NCI-H2227 (cell line): ENCODE measurements at regions not wholly inside any gene's neighbourhood (a gene's known extent, or its start where the extent isn't known, plus 50 kb on each side); places are given as distances from the start of the nearest gene placed in this dataset.

Experiments
- DNase-seq: peaks from one replicate; lab custom pipeline; 2025; ENCODE audit not compliant: unreplicated experiment; lab: John Stamatoyannopoulos, UW

- no peak for DNase-seq
Measured at GRCh38 chr5:112112346-112112745, 306.7 kb downstream of the EPB41L4A start.

DNA sequence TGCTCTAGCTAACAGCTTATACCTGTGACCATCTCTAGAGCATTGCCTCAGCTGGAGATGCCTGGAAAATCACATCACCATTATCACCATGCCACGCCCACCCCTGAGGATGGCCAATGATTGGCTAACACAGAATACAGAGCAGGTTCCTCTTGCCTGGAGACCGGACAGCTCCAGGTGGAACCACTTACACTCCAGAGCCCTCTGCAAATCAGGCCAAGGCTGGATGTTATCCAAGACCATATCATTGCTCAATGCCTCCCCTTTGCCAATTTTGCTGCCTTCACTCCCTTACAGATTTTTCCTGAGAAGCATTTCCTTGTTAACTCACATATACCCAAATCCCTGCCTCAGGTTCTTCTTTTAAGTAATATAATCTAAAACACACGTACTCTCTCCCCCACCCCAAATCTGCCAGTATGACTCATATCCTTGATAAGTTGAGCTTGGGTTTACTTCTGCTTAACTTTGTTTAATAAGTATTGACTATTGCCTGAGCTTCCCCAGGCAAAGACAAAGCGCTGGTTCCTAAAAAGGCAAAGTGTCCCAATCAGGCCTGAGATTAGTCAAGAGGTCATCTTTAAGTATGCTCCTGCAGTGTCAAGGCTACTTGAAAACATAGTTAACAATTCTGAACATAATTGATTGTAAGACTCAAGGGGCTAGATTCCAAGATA, 309.6 kb downstream of the EPB41L4A start:
- no peak for DNase-seq

DNA sequence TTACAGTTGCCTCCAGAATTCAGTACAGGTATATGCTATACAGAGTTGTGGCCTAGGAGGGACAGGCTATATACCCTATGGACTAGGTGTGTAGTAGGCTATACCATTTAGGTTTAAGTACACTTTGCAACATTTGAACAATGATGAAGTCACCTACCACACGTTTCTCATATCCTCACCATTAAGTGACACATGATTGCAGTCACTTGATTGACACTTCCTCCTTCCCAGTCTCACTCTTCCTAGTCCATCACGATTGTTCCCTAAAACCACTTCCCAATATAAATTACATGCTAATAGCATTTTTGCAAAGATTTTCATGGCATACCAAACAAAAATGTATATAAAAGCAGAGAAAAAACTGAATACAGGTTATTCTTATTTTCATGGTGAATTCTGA, 312.2 kb downstream of the EPB41L4A start:
- DNase-seq = no peak

- DNase-seq = no peak
Measured at GRCh38 chr5:112097768-112098167, 321.3 kb downstream of the EPB41L4A start.

GRCh38 chr5:112087222-112087621, 330.2 kb upstream of the NREP start:
- no peak for DNase-seq

- no peak for DNase-seq
Measured at GRCh38 chr5:112086740-112087139, 329.7 kb upstream of the NREP start.

GRCh38 chr5:112084149-112084548, 327.2 kb upstream of the NREP start:
- no peak for DNase-seq

- DNase-seq = no peak
Measured at GRCh38 chr5:112083623-112084022, 326.6 kb upstream of the NREP start.

- DNase-seq = no peak
Measured at GRCh38 chr5:112077180-112077579, 320.2 kb upstream of the NREP start.

DNA sequence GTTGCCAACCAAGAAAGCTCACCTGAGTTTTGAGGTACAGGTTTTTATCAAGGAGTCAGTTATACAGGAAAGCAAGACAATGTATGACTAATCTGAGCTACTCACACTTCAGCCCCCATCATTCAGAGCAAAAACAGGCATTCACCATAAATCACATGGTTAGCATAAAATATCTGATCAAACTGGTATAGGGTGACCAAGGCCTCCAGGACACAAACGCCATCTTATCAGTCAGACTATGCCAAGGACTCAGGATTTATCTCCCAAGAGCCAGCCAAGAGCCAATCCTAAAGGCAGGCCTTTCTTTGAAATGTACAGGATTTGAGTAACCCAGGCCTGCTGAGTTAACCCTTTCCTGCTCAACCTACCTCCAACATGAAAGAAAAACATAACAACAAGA, 313.0 kb upstream of the NREP start:
- no peak for DNase-seq

DNA sequence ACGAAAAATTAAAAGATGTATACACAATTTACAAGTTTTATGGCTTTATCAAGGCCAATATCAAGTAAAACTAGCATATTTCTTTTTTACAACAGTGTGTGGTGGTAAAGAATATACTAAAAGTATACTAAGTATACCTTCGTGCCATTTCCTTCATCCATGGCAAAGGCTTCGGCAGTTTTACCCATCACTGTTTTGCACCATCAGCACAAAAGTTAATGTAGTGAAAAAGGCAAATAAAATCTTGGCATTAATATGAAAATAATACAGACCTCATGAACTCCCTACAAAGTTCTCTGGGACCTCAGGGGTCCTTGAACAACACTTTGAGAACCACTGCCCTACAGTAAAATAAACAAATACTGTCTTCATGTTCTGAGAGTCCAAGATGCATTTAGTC, 312.3 kb upstream of the NREP start:
- no peak for DNase-seq

DNA sequence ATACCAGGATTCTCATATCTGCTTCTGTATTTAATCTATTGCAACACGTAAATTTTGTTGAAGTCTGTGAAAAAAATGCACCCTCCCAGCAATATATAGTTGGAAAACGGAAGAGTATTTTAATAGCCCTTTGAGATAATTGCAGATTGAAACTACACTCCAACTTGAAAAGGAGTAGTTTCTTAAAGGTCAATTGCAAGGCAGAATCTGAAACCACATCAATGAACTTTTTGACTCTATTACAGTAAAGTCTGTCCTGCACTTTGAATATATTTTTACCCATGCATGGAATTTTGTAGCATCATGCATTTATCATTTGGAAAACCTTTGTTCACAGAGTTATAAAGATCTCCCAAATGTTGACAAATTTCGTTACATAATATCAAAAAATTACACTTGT, 311.6 kb upstream of the NREP start:
- DNase-seq = no peak

GRCh38 chr5:112065781-112066180, 308.8 kb upstream of the NREP start:
- DNase-seq = no peak

GRCh38 chr5:112064956-112065355, 308.0 kb upstream of the NREP start:
- no peak for DNase-seq

DNA sequence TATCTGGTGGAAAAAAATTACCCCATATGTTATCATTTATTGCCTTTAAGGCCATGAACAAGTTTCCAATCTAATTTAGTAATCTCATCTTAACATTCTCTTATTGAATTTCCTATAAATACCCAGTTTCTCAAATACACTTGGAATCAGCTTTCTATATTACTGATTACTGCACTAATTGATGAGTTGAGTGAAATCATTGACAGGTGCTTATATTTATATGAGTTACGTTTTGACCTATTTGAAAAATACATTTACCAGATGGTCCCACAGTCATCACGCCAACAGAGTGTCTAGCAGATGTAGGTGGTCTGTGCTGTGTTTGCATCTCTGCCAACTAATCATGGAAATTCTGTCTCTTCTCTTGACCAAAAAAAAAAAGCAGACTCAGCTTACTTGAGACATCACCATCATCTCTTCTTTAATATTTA, 307.3 kb upstream of the NREP start:
- no peak for DNase-seq

DNA sequence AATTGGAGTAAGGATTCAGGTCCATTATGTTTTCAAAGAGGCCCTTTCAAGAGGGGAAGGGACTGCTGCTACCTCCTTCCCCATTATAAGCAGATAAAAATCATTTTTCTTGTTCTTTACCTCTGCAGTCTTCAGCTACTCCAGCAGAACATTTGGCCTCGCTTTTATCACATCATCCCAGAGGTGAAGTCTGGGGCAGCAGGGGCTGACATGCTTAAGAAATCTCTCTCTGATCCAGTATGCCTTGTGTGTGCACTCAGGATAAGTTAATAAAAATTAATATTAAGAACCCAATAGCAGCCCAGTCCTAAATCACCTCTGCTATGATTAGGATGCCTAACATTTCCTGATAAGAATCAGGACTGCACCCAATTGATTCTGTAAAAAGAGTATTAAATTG, 306.9 kb upstream of the NREP start:
- DNase-seq = no peak

GRCh38 chr5:112063191-112063590, 306.2 kb upstream of the NREP start:
- DNase-seq = no peak

DNA sequence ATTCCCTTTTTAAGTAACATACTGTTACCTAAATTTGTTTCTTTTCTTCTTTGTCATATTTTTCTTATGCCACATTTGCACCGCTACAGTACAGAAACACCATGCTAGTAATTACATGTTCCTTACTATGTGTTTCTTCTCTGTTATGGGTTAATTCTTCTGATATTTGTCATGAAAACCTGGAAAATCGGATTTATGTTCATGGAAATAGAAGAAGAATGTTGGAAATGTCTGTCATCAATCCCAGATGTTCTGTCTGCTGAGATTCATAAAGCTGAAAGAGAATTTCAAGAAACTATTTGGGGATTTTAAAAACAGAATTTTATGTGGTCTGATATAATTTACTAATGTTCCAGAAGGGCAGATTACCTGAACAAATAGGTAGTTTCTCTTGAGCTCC, 305.2 kb upstream of the NREP start:
- no peak for DNase-seq

GRCh38 chr5:112061666-112062065, 304.7 kb upstream of the NREP start:
- DNase-seq = no peak

GRCh38 chr5:112059579-112060135, 302.7 kb upstream of the NREP start:
- DNase-seq = no peak

GRCh38 chr5:112049738-112050137, 292.7 kb upstream of the NREP start:
- DNase-seq = no peak

GRCh38 chr5:112036206-112036605, 279.2 kb upstream of the NREP start:
- no peak for DNase-seq

GRCh38 chr5:112034421-112034979, 277.5 kb upstream of the NREP start:
- DNase-seq = no peak
